GM12874 (cell line): ENCODE measurements at regions not wholly inside any gene's neighbourhood (a gene's known extent, or its start where the extent isn't known, plus 50 kb on each side); places are given as distances from the start of the nearest gene placed in this dataset.

Experiments
- CTCF ChIP-seq: IDR thresholded peaks from 2 replicates; pipeline ENCODE4 v1.5.1; 2011; ENCODE audit warnings: low read depth, mild to moderate bottlenecking, control low read depth, low read length, moderate library complexity; ENCODE audit not compliant: insufficient read depth

GRCh38 chr4:152094970-152095700 is 334.3 kb upstream of the GATB start:
- no peak for TF ChIP-seq CTCF

GRCh38 chr4:152091405-152091804 is 330.6 kb upstream of the GATB start:
- TF ChIP-seq CTCF = no peak

- TF ChIP-seq CTCF = no peak
Observed at GRCh38 chr4:152090543-152090942, 329.7 kb upstream of the GATB start.

- no peak for TF ChIP-seq CTCF
Observed at GRCh38 chr4:152089584-152089983, 328.8 kb upstream of the GATB start.

- no peak for TF ChIP-seq CTCF
Observed at GRCh38 chr4:152087335-152087734, 326.5 kb upstream of the GATB start.

- no peak for TF ChIP-seq CTCF
Observed at GRCh38 chr4:152085657-152086056, 324.9 kb upstream of the GATB start.

- no peak for TF ChIP-seq CTCF
Observed at GRCh38 chr4:152083338-152083737, 322.5 kb upstream of the GATB start.
